GM19455 (cell line): ENCODE measurements at regions not wholly inside any gene's neighbourhood (a gene's known extent, or its start where the extent isn't known, plus 50 kb on each side); places are given as distances from the start of the nearest gene placed in this dataset.
A peak's percentile ranks its signal among the peaks of the same experiment; 100 is the strongest.
"Not testable (repeated sequence)": the region's sequence is repeated elsewhere in the genome, so short reads cannot be mapped to it uniquely, and the experiment has no call there.

Source experiments
- ATAC-seq: cut with Tn5 transposase; IDR thresholded peaks from one replicate; pipeline ENCODE4 v1.9.1; 2021; ENCODE audit not compliant: unreplicated experiment

DNA sequence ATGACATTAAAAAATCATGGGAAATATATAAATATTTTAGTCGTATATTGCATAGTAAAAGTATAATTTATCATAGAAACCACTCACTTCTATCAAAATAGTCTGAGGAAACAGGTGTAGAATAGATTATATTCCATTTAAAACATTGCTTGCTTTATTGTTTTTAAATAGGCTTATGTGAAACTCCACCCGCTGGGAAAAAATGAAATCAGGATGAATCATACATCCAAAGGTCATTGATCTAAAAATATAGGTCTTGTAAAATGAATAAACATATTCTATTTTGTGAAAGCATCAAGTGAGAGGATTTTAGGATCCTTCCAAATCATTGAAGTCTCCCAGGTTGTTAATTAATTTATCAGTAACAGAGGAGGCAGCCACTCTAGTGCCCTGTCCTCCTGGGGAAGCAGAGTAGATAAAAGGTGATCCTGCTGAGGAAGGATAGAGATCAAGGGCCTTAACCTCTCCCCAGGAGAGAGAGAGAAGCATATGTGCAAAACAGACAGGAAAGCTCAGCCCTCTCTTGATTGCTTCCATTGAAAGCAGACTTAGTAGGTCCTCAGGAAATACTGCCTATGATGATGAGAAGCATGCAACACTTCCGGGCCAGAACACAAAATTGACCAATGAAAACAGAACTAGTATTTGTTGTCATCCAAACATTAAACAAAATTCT is 96.8 kb upstream of the MAP9 start:
- no peak for ATAC-seq

DNA sequence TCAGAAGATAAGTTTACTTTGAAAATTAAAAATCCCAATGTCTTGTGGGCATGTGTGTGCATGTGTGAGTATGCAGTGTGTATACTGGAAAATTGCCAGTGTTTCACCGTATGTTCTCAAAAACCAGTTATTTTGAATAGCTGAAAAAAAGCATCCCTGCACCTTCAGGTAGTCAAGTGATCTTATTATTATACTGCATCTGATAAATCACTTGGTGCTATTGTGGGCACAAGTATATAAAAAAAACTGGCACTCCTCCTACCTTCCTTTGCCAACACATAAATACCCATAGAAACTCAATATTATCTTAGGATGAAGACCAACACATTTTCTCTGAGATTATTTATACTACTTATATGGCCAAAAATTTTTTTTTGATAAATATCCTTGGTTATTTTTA is 91.5 kb upstream of the MAP9 start:
- no peak for ATAC-seq

DNA sequence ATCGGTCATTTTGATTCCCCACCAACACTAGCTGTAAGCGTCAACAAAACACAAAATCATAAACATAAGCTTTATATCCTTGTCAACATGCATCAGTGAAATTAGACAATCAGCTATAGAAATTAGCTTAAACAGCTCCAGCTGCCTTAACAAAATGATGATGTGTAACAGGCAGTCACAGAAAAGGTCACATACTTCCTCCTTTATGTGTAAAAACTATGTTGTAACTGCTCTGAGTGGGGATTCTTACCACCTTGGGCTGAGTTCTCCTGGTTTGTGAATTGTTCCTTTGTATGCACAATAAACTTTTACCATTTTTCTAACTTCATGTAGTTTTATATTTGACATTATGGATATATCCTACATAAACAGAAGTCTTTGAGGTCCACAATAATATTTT is 73.9 kb upstream of the MAP9 start:
- ATAC-seq, result no peak

DNA sequence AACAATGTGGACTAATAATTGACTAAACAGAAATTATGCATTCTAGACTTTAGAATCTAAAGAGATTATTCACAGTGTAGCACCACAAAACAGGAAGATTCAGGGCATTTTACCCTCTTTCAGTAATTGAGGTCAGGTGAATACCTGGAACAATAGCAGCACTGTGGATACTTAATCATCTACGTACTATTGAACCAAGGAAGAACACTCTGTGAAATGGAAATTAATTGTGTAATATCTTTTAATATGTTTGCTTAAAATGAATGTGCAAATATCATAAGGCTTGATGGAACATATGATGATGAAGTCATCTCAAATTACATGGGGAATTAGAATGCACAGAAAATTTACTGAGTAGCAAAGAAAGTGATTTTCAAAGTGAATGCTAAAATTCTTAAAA is 68.5 kb upstream of the MAP9 start:
- ATAC-seq, result no peak

DNA sequence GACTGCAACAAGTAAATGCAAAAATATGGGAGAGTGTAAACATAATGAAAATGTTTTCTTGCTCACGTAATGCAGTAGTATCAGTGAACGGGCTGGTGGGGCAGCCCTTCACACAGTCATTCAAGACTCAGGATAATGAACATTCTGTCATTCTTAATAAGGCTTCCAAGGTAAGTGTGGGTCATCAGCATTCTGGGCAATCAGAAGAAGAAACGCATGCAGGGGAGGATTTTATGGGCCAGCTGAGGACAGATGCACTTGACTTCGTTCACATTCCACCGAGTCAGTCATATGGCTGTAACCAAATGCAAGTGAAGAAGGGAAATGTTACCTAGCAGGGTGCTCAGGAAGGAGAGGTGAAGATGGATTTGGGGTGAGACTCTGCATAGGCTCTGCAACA is 68.0 kb upstream of the MAP9 start:
- ATAC-seq, result no peak

DNA sequence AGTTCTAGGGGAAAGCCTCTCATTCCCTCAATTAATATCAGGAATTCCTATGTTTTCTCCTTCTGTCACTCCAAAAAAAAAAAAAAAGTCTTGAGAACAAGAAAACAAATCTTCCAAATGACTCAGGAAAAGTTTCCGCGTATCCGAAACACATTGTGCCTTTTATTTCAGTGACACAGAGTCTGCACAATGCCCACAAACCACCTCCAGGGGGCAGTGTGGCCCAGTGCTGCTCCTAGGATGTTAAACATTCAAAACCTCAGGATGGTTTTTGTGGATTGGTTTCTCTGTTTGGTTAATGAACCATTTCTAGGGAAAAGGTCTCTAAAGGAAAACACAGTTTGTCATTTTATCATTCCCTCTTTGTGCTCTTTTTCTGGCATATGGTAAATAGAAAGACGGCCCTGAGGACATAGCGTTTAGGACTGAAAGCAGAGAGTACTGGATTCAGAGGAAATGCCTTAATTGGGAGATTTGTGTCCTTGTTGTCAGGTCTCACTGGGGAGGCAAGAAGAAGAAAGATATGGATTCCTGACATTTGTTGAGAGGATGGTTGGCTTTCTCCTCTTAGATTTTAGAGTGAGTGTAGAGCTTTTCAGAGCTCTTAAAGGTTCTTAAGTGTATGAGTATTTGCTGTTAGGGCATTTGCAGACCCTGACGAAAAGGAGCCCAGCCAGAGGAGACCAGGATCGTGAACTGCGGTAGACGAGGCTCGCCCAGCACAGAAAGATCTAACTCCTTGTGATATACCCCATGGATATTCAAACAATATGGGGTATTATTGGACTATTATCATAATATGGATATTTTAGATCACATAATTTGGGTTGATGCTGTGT is 65.7 kb upstream of the MAP9 start:
- ATAC-seq, result peak; percentile 86

DNA sequence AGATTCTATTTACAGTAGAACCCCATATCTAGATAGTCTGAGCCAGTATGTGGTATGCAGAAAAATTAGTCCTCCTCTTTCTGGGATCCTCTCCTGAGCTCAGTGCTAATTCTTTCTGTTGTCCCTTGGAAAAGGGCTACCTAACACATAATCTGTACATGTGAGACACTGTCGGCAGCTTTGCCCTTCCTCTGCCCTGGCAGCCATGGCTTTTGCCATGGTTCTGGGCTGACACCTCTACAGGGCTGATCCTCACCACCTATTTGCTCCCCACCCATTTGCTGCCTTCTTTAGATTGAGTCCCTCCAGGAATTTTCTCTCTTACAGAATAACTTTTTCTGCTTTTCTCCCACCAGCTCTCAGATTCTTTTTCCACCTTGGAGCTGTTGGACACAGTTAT is 64.7 kb upstream of the MAP9 start:
- ATAC-seq, result no peak

DNA sequence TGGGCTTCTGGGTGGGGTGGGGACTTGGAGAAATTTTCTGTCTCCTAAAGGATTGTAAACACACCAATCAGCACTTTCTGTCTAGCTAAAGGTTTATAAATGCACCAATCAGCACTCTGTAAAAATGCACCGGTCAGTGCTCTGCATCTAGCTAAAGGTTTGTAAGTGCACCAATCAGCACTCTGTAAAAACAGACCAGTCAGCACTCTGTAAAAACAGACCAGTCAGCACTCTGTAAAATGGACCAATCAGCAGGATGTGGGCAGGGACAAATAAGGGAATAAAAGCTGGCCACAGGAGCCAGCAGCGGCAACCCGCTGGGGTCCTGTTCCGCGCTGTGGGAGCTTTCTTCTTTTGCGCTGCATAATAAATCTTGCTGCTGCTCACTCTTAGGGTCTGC is 63.0 kb upstream of the MAP9 start:
- ATAC-seq, result not testable (repeated sequence)

DNA sequence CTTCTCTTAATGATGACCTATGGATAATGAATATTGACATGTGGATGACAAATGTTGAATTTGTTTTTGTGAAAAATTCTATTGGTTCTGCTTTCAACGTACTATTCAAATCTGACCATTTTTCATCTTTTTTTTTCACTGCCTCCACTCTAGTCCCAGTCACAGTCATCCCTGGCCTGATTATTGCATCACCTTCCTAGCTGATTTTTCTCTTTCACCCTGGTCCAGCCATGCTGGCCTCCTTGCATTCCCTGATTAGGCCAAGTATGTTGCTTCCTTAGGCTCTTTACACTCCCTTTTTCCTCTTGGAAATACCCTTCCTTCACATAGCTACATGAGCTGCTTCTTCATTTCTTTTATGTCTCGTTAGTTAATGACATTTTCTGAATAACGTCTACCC is 58.1 kb upstream of the MAP9 start:
- ATAC-seq, result no peak

DNA sequence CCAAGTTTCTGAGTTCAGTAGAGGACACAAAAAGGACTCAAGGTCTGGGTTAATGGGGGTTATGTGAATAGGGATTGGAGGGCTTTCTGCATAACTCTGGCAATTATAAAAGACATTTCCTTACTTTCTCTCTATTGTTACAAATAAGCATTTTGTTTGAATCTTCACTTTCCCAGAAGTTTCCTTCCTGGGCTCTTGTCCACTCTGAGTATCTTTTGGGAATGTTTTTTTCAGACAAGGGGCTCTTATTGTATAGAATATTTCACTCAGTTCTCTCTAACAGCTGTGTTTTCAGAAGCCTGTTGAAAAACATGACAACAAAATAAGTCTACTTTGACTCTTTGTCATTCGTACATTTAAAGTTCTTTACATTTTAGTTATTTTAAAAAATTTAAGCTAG is 57.6 kb upstream of the MAP9 start:
- no peak for ATAC-seq

DNA sequence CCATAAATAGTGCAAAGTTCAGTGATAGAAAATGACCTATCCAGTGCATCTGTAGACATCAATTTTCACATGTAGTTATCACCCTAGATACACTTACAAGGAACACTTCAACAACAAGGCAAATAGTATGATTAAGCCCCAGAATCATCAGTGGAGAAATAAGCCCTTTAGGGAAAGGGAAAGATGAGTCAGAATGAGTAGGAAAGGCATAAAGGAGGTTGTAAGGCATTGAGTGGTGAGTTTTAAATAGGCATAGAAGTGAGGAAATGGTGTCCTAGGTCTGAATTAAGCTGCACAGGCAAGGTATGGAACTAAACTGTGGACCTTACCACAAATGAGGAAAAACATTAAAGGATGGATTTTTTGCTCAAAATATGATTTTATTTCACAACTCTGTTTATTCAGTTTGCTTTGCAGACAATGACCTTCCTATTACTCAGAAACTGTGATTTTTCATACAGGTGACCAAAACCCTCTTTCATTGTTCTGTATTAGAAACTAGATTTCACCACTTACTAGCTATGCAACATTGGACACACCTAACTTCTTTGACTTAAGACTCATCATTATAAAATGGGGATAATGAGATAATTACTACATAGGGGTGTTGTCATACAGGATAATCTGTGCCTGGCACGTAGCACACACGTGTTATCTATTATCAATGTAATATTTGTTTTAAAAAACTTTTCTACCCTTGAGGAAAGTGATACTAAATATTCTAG is 57.0 kb upstream of the MAP9 start:
- ATAC-seq, result no peak

DNA sequence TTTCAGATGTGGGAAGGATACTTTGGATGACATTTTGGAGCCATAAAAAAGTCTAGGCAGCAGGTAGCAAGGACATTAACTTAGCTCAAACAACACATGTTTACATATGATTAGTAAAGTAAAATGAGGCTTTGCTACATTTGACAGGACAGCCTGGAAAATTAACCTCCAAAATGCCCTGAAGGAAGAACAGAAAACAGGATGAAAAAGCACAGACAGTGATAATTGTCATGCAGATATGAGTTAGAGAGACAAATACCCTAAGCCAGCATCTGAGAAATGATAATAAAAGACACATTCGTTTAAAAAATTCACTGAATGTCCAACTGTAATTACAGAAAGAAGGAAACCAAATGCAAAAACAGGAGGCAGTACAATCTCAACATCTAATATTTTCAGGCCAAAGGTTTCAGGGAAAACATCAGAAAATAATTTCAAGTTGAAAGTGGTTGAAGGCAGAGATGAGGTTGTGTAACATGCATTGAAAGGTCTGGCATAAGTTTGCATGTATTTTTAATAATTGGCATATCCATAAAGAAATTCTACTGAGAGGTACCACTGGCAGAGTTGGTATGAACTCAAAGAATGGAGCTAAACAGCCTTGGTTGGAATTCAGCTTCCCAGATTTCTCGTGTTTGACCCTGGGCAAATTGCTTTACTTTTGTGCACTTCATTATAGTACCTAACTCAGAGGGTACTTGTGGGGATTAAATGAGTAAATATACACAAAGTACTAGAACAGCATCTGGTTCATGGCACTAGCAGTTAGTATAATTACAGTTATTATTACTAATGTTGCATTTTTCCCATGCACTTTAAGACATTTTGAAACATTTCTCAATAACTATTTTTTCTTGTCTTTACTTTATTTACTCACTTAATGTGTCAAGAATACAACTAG is 54.4 kb upstream of the MAP9 start:
- ATAC-seq, result no peak

DNA sequence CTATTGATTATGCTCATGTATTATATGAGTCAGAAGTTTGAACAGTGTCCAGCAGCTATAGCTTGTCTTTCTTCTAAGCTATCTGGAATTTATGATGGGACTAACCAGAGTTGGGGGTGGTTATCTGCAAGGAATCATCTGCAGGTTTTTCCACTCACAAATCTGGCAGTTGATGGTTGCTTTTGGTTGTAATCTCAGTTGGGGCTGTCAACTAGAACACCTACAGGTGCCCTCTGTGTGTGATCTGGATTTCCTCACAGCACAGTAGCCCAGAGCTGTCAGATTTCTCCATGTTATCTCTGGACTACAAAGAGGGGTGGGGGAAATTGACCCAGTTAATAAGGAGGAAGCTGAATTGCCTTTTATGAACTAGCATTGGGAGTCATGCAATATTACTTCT is 51.4 kb upstream of the MAP9 start:
- no peak for ATAC-seq

DNA sequence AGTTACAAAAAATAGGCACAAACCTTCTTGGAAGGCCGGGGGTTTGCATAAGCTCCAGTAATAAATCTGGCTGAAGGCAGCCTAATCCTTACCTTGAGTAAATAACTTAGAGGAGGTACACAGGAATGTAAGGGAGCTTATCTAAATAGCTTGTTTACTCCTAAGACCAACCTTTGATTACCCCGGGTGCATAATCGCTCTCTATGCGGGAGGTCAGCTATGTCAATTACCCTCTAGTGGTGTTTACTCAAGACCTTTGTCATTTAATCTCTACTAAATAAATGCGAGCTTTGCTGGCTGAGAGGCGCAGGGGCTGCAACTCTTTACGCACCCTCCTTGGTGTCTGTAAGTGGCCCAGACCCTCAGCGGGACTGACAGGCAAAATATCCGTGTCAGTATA is 50.2 kb upstream of the MAP9 start:
- ATAC-seq, result no peak
